ENCODE measurements at regions not wholly inside any gene's neighbourhood (a gene's known extent, or its start where the extent isn't known, plus 50 kb on each side); places are given as distances from the start of the nearest gene placed in this dataset.

DNA sequence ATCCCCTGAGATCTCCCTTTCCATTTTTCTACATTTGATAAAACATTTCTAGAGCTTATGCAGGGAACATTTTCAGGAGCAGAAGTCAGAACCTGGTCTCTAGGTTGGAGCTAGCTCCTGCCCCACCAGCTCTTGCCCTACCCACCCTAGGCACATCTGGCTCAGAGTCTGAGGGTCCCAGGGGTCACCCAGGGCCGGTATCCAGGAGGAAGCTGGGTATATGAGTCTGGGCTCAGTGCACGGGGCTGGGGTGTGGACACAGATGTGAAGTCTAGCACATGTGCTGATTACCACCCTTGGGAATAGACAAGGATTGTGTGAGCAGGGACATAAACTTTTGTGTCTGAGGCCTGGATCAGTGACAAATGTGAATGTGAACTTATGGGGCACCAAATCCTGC, 95.4 kb downstream of the MATN1 start:
- TF ChIP-seq GATA2 (IDR thresholded peaks at IDR 0.05; ENCODE audit: low read depth, low read length) (no peak), GATA3 (IDR thresholded peaks at IDR 0.05; ENCODE audit: low read depth, low read length) (no peak)

Data from SH-SY5Y (cell line).